Renal pelvis (tissue), 1 donor: ENCODE measurements at regions not wholly inside any gene's neighbourhood (a gene's known extent, or its start where the extent isn't known, plus 50 kb on each side); places are given as distances from the start of the nearest gene placed in this dataset.

Experiments used
- DNase-seq: peaks from one replicate; pipeline ENCODE4 v3.0.0-alpha.2; 2013

- no peak for DNase-seq
These were observed 384.4 kb downstream of the EIPR1 start for GRCh38 chr2:2993172-2993692.

- DNase-seq, result no peak
These were observed 385.0 kb downstream of the EIPR1 start for GRCh38 chr2:2992634-2993033.

GRCh38 chr2:2985020-2985419 is 392.6 kb downstream of the EIPR1 start:
- DNase-seq, result no peak

DNA sequence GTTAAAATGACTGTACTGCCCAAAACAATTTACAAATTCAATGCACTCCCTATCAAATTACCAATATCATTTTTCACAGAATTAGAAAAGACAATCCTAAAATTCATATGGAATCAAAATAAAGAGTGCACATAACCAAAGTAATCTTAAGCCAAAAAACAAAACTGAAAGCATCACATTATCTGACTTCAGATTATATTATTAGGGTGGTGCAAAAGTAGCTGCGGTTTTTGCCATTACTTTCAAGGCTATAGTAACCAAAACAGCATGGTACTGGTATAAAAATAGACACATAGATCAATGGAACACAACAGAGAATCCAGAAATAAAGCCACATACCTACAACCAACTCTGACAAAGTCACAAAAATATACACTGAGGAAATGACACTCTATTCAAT is 396.6 kb downstream of the EIPR1 start:
- DNase-seq, result no peak

DNA sequence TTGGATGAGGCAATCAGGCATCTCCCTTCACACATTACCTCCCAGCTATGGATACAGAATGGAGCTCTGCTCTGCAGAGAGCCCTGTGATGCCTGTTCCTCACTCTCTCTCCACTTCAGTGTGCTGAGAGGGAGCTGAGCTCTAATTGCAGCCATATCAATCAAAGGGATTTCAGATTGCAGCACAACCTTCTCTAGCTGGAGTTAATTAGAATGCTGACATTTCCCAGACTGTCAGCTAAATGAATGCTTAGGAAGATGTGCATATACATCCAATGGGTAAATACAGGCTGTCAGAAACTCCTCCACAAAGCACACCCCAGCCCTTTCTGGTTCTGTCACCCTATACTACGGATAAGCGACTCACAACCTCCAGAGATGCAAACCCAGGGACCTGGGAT is 402.6 kb downstream of the EIPR1 start:
- no peak for DNase-seq

GRCh38 chr2:2960441-2961133 is 417.0 kb downstream of the EIPR1 start:
- peak; percentile 19 for DNase-seq

DNA sequence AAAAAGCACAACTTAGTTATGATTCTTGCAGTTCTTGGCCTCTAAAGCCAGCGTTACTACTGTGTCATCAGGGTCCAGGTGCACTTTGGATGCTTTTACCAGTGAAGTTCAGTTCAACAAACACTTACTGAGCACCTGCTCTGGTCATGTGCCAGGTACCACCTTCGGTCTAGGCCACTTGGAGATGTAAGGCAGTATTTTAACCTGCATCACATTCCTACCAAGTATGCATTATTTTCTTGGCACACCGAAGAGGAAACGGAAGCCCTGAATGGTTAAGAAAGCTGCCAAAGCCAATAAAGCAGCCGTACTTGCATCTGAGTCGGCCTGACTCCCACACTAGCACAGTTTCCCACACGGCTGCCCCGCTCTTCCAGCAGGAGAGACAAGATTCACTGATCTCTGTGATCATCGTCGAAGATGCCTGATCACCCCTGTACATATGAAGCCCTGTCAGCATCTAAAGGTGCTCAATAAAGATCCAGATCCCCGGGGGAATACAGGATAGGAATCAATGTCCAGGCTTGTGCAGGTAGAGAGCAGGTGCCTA is 427.1 kb downstream of the EIPR1 start:
- DNase-seq, result no peak

DNA sequence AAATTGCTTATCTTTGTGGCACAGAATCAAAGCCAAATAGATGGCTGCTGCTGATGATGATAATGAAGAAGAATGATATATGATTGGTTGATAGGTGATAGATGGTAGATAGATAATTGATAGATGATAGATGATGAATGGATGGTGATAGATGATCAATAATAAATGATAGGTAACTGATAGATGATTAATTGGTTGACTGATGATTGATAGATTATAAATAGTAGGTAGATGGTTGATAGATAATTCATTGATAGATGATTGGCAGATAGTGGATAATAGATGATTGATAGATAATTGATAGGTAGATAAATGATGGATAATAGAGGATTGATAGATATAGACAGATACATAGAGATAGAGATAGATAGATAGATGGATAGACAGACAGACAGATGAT is 430.2 kb downstream of the EIPR1 start:
- no peak for DNase-seq

GRCh38 chr2:2942906-2943305 is 434.7 kb downstream of the EIPR1 start:
- DNase-seq, result no peak

GRCh38 chr2:2942225-2942624 is 435.4 kb downstream of the EIPR1 start:
- DNase-seq, result no peak

DNA sequence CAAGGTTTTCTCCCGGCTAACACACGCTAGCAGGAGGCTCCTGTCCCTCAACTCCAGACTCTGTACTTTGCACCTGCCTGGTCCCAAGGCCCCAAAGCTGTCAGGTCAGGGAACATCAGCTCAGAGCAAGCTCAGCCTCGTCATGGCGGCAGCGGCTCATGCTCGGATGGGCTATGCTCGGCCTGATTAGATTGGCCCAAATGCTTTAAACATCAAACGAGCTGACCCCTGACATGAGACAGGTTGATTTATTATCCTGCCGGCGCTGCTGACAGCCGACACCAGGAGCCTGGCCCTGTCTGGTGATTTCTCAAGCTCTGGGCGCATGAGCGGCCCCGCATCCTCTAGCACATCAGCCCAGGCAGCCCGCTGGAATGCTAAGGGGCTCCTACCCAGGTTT is 436.4 kb downstream of the EIPR1 start:
- peak; percentile 72 for DNase-seq

GRCh38 chr2:2940702-2941101 is 436.9 kb downstream of the EIPR1 start:
- DNase-seq, result no peak

DNA sequence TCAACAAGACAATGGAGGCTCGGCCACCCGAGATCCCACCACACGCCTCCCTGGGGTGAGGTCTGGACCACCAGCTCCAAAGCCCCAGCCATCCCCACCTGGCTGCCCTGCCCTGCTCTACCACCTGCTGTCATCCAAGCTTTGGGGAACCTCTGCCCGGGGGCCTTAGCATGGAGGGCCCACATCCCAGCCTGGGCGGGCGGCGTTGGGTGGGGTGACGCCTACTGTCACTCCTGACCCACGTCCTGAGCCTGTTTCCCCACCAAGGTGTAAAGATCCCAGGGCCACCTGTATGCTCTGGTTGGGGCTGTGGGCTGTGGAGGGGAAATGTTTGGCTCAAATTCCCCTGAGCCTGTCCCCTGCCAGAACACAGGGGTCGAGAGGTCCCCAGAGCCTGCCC is 437.6 kb downstream of the EIPR1 start:
- no peak for DNase-seq

- DNase-seq, result no peak
These were observed 438.4 kb downstream of the EIPR1 start for GRCh38 chr2:2939078-2939795.

GRCh38 chr2:2938481-2938880 is 439.1 kb downstream of the EIPR1 start:
- DNase-seq, result no peak

GRCh38 chr2:2935445-2936149 is 442.0 kb downstream of the EIPR1 start:
- no peak for DNase-seq

- DNase-seq, result peak; percentile 60
These were observed 444.2 kb downstream of the EIPR1 start for GRCh38 chr2:2933426-2933825.

DNA sequence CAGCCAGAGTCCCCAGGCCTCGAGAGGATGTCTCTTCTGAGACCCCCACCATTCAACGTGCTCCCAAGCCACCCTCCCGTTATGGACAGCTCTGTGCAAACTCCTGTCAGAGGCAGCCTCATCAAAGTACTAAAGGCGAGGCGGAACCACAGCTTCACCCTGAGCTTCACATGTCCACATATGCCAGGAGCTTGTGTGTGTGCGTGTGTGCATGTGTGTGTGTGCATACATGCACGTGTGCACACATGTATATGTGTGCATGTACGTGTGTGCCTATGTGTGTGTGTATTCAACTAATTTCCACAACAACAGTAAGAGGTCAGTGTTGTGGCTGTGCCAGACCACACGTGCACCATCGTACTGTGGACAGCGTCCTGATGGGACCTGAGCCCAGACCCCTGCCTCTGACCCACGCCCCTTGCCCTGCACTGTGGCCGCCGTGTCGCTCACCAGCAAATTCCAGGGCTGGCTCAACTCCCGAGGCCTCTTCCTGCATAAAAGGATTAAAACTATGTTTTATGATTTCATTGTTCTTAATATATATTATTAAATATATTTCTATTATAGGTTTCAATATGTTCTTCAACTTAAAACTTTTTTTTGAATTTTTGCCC is 444.8 kb downstream of the EIPR1 start:
- DNase-seq, result no peak

GRCh38 chr2:2932189-2932588 is 445.4 kb downstream of the EIPR1 start:
- no peak for DNase-seq

- no peak for DNase-seq
These were observed 446.1 kb downstream of the EIPR1 start for GRCh38 chr2:2931318-2932075.

- DNase-seq, result no peak
These were observed 446.8 kb downstream of the EIPR1 start for GRCh38 chr2:2930841-2931240.

DNA sequence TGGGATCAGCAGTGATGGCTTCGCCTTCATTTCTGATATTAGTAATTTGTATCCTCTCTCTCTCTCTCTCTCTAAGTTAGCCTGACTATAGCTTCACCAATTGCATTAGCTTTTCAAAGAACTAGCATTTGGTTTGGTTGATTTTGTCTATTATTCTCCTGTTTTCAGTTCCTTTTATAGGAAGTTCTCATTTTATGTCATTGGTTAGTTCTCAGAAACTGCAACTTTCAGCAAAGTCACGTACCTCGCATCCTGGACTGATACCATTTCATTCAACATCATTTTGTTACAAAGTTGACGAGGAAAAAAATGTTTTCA is 450.8 kb downstream of the EIPR1 start:
- no peak for DNase-seq
